ENCODE measurements at regions not wholly inside any gene's neighbourhood (a gene's known extent, or its start where the extent isn't known, plus 50 kb on each side); places are given as distances from the start of the nearest gene placed in this dataset.

DNA sequence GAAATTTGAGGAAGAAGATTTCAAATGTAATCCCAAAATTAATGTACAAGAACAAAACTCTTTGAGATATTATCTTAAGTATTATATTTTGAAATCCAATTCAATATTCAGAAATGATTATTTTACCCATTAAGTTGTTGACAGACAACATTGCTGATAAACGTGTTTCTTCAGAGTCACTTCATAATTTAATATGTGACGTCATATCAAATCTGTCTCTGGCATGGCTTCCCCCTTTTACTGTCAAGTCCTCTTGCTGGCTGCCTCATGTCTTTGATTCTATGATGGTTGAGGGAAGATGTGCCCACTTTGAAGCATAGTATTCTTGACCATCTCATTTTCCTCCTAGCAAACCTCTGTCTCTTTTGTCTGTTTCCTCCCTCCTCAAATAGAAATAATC, 1257.1 kb upstream of the GOT2 start:
- TF ChIP-seq, protein P1, sequence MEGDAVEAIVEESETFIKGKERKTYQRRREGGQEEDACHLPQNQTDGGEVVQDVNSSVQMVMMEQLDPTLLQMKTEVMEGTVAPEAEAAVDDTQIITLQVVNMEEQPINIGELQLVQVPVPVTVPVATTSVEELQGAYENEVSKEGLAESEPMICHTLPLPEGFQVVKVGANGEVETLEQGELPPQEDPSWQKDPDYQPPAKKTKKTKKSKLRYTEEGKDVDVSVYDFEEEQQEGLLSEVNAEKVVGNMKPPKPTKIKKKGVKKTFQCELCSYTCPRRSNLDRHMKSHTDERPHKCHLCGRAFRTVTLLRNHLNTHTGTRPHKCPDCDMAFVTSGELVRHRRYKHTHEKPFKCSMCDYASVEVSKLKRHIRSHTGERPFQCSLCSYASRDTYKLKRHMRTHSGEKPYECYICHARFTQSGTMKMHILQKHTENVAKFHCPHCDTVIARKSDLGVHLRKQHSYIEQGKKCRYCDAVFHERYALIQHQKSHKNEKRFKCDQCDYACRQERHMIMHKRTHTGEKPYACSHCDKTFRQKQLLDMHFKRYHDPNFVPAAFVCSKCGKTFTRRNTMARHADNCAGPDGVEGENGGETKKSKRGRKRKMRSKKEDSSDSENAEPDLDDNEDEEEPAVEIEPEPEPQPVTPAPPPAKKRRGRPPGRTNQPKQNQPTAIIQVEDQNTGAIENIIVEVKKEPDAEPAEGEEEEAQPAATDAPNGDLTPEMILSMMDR (IDR thresholded peaks at IDR 0.05): no peak
- no peak for TF ChIP-seq POLR2AphosphoS5 (IDR thresholded peaks at IDR 0.05)
